ENCODE measurements at regions not wholly inside any gene's neighbourhood (a gene's known extent, or its start where the extent isn't known, plus 50 kb on each side); places are given as distances from the start of the nearest gene placed in this dataset.

GRCh38 chr11:116427903-116428637 is 344.7 kb downstream of the BUD13 start:
- Mint-ChIP-seq H3K27me3 (peaks cover 0 to 13% of the 10 kb centered on the region in 2 donors), H3K4me3 (no peak overlapping the region), H3K9me3 (no peaks in the 10 kb centered on the region), H3K4me1 (ENCODE audit: low read depth in 2 of 2) (no peaks in the 10 kb centered on the region), H3K36me3 (no peaks in the 10 kb centered on the region), H3K27ac (no peak overlapping the region)
- ATAC-seq (no peak), DNase-seq (ENCODE audit: low spot score) (no peak)

GRCh38 chr11:116427337-116427902 is 345.4 kb downstream of the BUD13 start:
- no peaks in the 10 kb centered on the region for H3K4me1 Mint-ChIP-seq (ENCODE audit: low read depth in 2 of 2)
- no peak for ATAC-seq
- no peaks in the 10 kb centered on the region for H3K36me3 Mint-ChIP-seq
- H3K27me3 Mint-ChIP-seq = peaks cover 0 to 13% of the 10 kb centered on the region in 2 donors
- no peaks in the 10 kb centered on the region for H3K9me3 Mint-ChIP-seq
- no peak overlapping the region for H3K4me3 Mint-ChIP-seq
- H3K27ac Mint-ChIP-seq = no peak overlapping the region
- no peak for DNase-seq (ENCODE audit: low spot score)

GRCh38 chr11:116426761-116427160 is 346.0 kb downstream of the BUD13 start:
- no peak for DNase-seq (ENCODE audit: low spot score)

GRCh38 chr11:116424615-116425261 is 348.0 kb downstream of the BUD13 start:
- H3K27me3 Mint-ChIP-seq = peaks cover 8 to 21% of the 10 kb centered on the region in 2 donors
- H3K4me1 Mint-ChIP-seq (ENCODE audit: low read depth in 2 of 2) = peaks cover 0 to 3% of the 10 kb centered on the region in 2 donors
- no peaks in the 10 kb centered on the region for H3K36me3 Mint-ChIP-seq
- DNase-seq (ENCODE audit: low spot score) (no peak), ATAC-seq (no peak)
- no peak overlapping the region for H3K27ac Mint-ChIP-seq
- no peaks in the 10 kb centered on the region for H3K9me3 Mint-ChIP-seq
- H3K4me3 Mint-ChIP-seq = no peak overlapping the region

More at GRCh38 chr11:116426761-116427160, 346.0 kb downstream of the BUD13 start:
- H3K4me3 Mint-ChIP-seq = no peak overlapping the region
- peaks cover 4 to 17% of the 10 kb centered on the region in 2 donors for H3K27me3 Mint-ChIP-seq
- no peak for ATAC-seq
- H3K36me3 Mint-ChIP-seq = no peaks in the 10 kb centered on the region
- peaks cover 0 to 3% of the 10 kb centered on the region in 2 donors for H3K4me1 Mint-ChIP-seq (ENCODE audit: low read depth in 2 of 2)
- no peaks in the 10 kb centered on the region for H3K9me3 Mint-ChIP-seq
- no peak overlapping the region for H3K27ac Mint-ChIP-seq

- H3K36me3 Mint-ChIP-seq = no peaks in the 10 kb centered on the region
- no peak for DNase-seq (ENCODE audit: low spot score)
Measured at GRCh38 chr11:116422956-116423600, 349.7 kb downstream of the BUD13 start.

GRCh38 chr11:116422556-116422955 is 350.2 kb downstream of the BUD13 start:
- H3K9me3 Mint-ChIP-seq = no peaks in the 10 kb centered on the region
- ATAC-seq (no peak), DNase-seq (ENCODE audit: low spot score) (no peak)
- H3K4me3 Mint-ChIP-seq = no peak overlapping the region
- H3K27ac Mint-ChIP-seq = no peak overlapping the region
- H3K36me3 Mint-ChIP-seq = no peaks in the 10 kb centered on the region
- H3K4me1 Mint-ChIP-seq (ENCODE audit: low read depth in 2 of 2) = peaks cover 0 to 3% of the 10 kb centered on the region in 2 donors
- peaks cover 12 to 21% of the 10 kb centered on the region in 2 donors for H3K27me3 Mint-ChIP-seq

More at GRCh38 chr11:116422956-116423600, 349.7 kb downstream of the BUD13 start:
- Mint-ChIP-seq H3K9me3 (no peaks in the 10 kb centered on the region), H3K27ac (no peak overlapping the region), H3K4me1 (ENCODE audit: low read depth in 2 of 2) (peaks cover 0 to 3% of the 10 kb centered on the region in 2 donors), H3K4me3 (no peak overlapping the region), H3K27me3 (peaks cover 12 to 22% of the 10 kb centered on the region in 2 donors)
- no peak for ATAC-seq

- DNase-seq (ENCODE audit: low spot score) = no peak
- peaks cover 12 to 18% of the 10 kb centered on the region in 2 donors for H3K27me3 Mint-ChIP-seq
Measured at GRCh38 chr11:116421529-116422185, 351.1 kb downstream of the BUD13 start.

GRCh38 chr11:116420770-116421528 is 351.8 kb downstream of the BUD13 start:
- no peaks in the 10 kb centered on the region for H3K36me3 Mint-ChIP-seq
- peaks cover 0 to 3% of the 10 kb centered on the region in 2 donors for H3K4me1 Mint-ChIP-seq (ENCODE audit: low read depth in 2 of 2)

More at GRCh38 chr11:116421529-116422185, 351.1 kb downstream of the BUD13 start:
- Mint-ChIP-seq H3K27ac (no peak overlapping the region), H3K9me3 (no peaks in the 10 kb centered on the region), H3K36me3 (no peaks in the 10 kb centered on the region), H3K4me1 (ENCODE audit: low read depth in 2 of 2) (peaks cover 0 to 3% of the 10 kb centered on the region in 2 donors), H3K4me3 (no peak overlapping the region)
- ATAC-seq = no peak

GRCh38 chr11:116420030-116420429 is 352.8 kb downstream of the BUD13 start:
- ATAC-seq = no peak
- Mint-ChIP-seq H3K4me3 (no peak overlapping the region), H3K36me3 (no peaks in the 10 kb centered on the region), H3K27me3 (peaks cover 12 to 16% of the 10 kb centered on the region in 2 donors), H3K27ac (no peak overlapping the region), H3K4me1 (ENCODE audit: low read depth in 2 of 2) (peaks cover 0 to 3% of the 10 kb centered on the region in 2 donors), H3K9me3 (no peaks in the 10 kb centered on the region)
- DNase-seq (ENCODE audit: low spot score) = no peak

More at GRCh38 chr11:116420770-116421528, 351.8 kb downstream of the BUD13 start:
- no peak for DNase-seq (ENCODE audit: low spot score)
- Mint-ChIP-seq H3K27ac (no peak overlapping the region), H3K9me3 (no peaks in the 10 kb centered on the region), H3K27me3 (peaks cover 12 to 16% of the 10 kb centered on the region in 2 donors), H3K4me3 (no peak overlapping the region)
- ATAC-seq = no peak

GRCh38 chr11:116418388-116419041 is 354.3 kb downstream of the BUD13 start:
- Mint-ChIP-seq H3K4me3 (no peak overlapping the region), H3K27me3 (peaks cover 12 to 17% of the 10 kb centered on the region in 2 donors), H3K4me1 (ENCODE audit: low read depth in 2 of 2) (peaks cover 0 to 3% of the 10 kb centered on the region in 2 donors), H3K9me3 (no peaks in the 10 kb centered on the region), H3K27ac (no peak overlapping the region), H3K36me3 (no peaks in the 10 kb centered on the region)
- peak in 1 of 2 donors; percentile 21 for ATAC-seq
- no peak for DNase-seq (ENCODE audit: low spot score)

GRCh38 chr11:116416852-116417251 is 355.9 kb downstream of the BUD13 start:
- H3K27me3 Mint-ChIP-seq = peaks cover 9 to 22% of the 10 kb centered on the region in 2 donors
- H3K9me3 Mint-ChIP-seq = no peaks in the 10 kb centered on the region
- ATAC-seq (no peak), DNase-seq (ENCODE audit: low spot score) (no peak)
- no peak overlapping the region for H3K27ac Mint-ChIP-seq
- no peaks in the 10 kb centered on the region for H3K36me3 Mint-ChIP-seq
- no peak overlapping the region for H3K4me3 Mint-ChIP-seq
- H3K4me1 Mint-ChIP-seq (ENCODE audit: low read depth in 2 of 2) = no peaks in the 10 kb centered on the region

GRCh38 chr11:116415095-116415494 is 357.7 kb downstream of the BUD13 start:
- no peaks in the 10 kb centered on the region for H3K9me3 Mint-ChIP-seq
- DNase-seq (ENCODE audit: low spot score) = no peak
- H3K4me1 Mint-ChIP-seq (ENCODE audit: low read depth in 2 of 2) = no peaks in the 10 kb centered on the region
- no peak overlapping the region for H3K27ac Mint-ChIP-seq
- H3K36me3 Mint-ChIP-seq = no peaks in the 10 kb centered on the region
- H3K4me3 Mint-ChIP-seq = no peak overlapping the region
- ATAC-seq = no peak
- peaks cover 7 to 20% of the 10 kb centered on the region in 2 donors for H3K27me3 Mint-ChIP-seq

Data from natural killer cell treated with Interleukin-12 subunit alpha and Interleukin-12 subunit beta and Interleukin-15 and Interleukin-18, amount 100 ng/mL, for 72 hours (primary cell).